HEK293 (cell line): ENCODE measurements at regions not wholly inside any gene's neighbourhood (a gene's known extent, or its start where the extent isn't known, plus 50 kb on each side); places are given as distances from the start of the nearest gene placed in this dataset.

Source experiments
- CTCF ChIA-PET: fragments of 350-600 bp; formaldehyde crosslinking; extraction: SDS; loops from one replicate; lab custom pipeline; 2021; ENCODE audit warnings: antibody characterized with exemption; lab: Yijun Ruan, JAX
- POLR2A ChIA-PET: fragments of 300-600 bp; formaldehyde crosslinking; extraction: SDS; loops from one replicate; lab custom pipeline; 2020; ENCODE audit warnings: antibody characterized with exemption, inconsistent platforms; lab: Yijun Ruan, JAX
- H3K27ac ChIP-seq: fragments of 200-500 bp; sonication (Bioruptor generic); 2 replicates; pipeline ENCODE4 v1.5.1; 2014; ENCODE audit warnings: low read depth, low read length, control low read depth, inconsistent platforms; ENCODE audit errors: extremely low read depth
- H3K36me3 ChIP-seq, 2 experiments: fragments of 200-500 bp in 1 of 2; sonication (Bioruptor generic) in 1 of 2; 1 replicate in 1 of 2; 2 replicates in 1 of 2; pipeline ENCODE4 v1.5.1; 2014 to 2017; ENCODE audit warnings: inconsistent platforms in 2 of 2, low read length in 2 of 2; ENCODE audit not compliant: control insufficient read depth in 2 of 2, insufficient read depth in 1 of 2
- H3K4me1 ChIP-seq: fragments of 200-500 bp; sonication (Bioruptor generic); 2 replicates; pipeline ENCODE4 v1.5.1; 2014; ENCODE audit warnings: mild to moderate bottlenecking, low read length, inconsistent platforms; ENCODE audit not compliant: control insufficient read depth, insufficient read depth
- H3K4me3 ChIP-seq: 2 replicates; pipeline ENCODE4 v1.5.1; 2011; ENCODE audit warnings: low read depth, mild to moderate bottlenecking, control low read depth, low read length, moderate library complexity
- H3K9me3 ChIP-seq: fragments of 200-500 bp; sonication (Bioruptor generic); 2 replicates; pipeline ENCODE4 v1.5.1; 2014; ENCODE audit warnings: low read depth, low read length, inconsistent platforms; ENCODE audit not compliant: control insufficient read depth, insufficient read depth
- EGR2 ChIP-seq: fragments of 450-650 bp; formaldehyde crosslinking; IDR thresholded peaks from 2 replicates; pipeline ENCODE4 v1.5.1; 2016; ENCODE audit warnings: low read depth, missing biosample characterization, missing genetic modification characterization
- KLF10 ChIP-seq: fragments of 450-650 bp; IDR thresholded peaks from 2 replicates; pipeline ENCODE4 v1.5.1; 2018; ENCODE audit warnings: missing biosample characterization, mild to moderate bottlenecking, missing genetic modification characterization
- MYNN ChIP-seq: fragments of 450-650 bp; formaldehyde crosslinking; IDR thresholded peaks from 2 replicates; pipeline ENCODE4 v1.5.1; 2016; ENCODE audit warnings: missing biosample characterization, missing genetic modification characterization, borderline replicate concordance
- PBX3 ChIP-seq: sonication (generic); formaldehyde crosslinking; IDR thresholded peaks from 2 replicates; pipeline ENCODE4 v1.8.1; 2022; ENCODE audit warnings: mild to moderate bottlenecking, moderate library complexity, missing genetic modification reagents
- SCRT2 ChIP-seq: fragments of 450-650 bp; formaldehyde crosslinking; IDR thresholded peaks from 2 replicates; pipeline ENCODE4 v1.5.1; 2016; ENCODE audit warnings: missing biosample characterization, missing genetic modification characterization
- TSHZ1 ChIP-seq: fragments of 450-650 bp; formaldehyde crosslinking; IDR thresholded peaks from 2 replicates; pipeline ENCODE4 v1.5.1; 2016; ENCODE audit warnings: missing biosample characterization, missing genetic modification characterization, borderline replicate concordance
- ZBTB48 ChIP-seq: fragments of 450-650 bp; formaldehyde crosslinking; IDR thresholded peaks from 2 replicates; pipeline ENCODE4 v1.5.1; 2016; ENCODE audit warnings: missing biosample characterization, missing genetic modification characterization
- ZFHX2 ChIP-seq: fragments of 450-650 bp; formaldehyde crosslinking; conservative IDR thresholded peaks from 2 replicates; pipeline ENCODE4 v1.5.1; 2016; ENCODE audit warnings: missing biosample characterization, missing genetic modification characterization
- ZNF112 ChIP-seq: fragments of 450-650 bp; formaldehyde crosslinking; IDR thresholded peaks from 2 replicates; pipeline ENCODE4 v1.5.0; 2017; ENCODE audit warnings: missing biosample characterization, missing genetic modification characterization
- ZNF140 ChIP-seq: fragments of 450-650 bp; formaldehyde crosslinking; IDR thresholded peaks from 2 replicates; pipeline ENCODE4 v1.5.1; 2016; ENCODE audit warnings: missing biosample characterization, missing genetic modification characterization
- ZNF211 ChIP-seq: fragments of 450-650 bp; formaldehyde crosslinking; IDR thresholded peaks from 2 replicates; pipeline ENCODE4 v1.5.1; 2016; ENCODE audit warnings: low read depth, missing biosample characterization, missing genetic modification characterization
- ZNF248 ChIP-seq: fragments of 450-650 bp; formaldehyde crosslinking; IDR thresholded peaks from 2 replicates; pipeline ENCODE4 v1.5.1; 2017; ENCODE audit warnings: missing biosample characterization, missing genetic modification characterization
- ZNF26 ChIP-seq: fragments of 450-650 bp; formaldehyde crosslinking; IDR thresholded peaks from 2 replicates; pipeline ENCODE4 v1.5.1; 2016; ENCODE audit warnings: missing biosample characterization, missing genetic modification characterization
- ZNF335 ChIP-seq: fragments of 450-650 bp; formaldehyde crosslinking; conservative IDR thresholded peaks from 2 replicates; pipeline ENCODE4 v1.5.1; 2016; ENCODE audit warnings: missing biosample characterization, missing genetic modification characterization
- ZNF341 ChIP-seq: fragments of 450-650 bp; formaldehyde crosslinking; IDR thresholded peaks from 2 replicates; pipeline ENCODE4; 2016; ENCODE audit warnings: low read depth, missing biosample characterization, missing genetic modification characterization
- ZNF423 ChIP-seq: fragments of 450-650 bp; formaldehyde crosslinking; IDR thresholded peaks from 2 replicates; pipeline ENCODE4 v1.5.1; 2016; ENCODE audit warnings: missing biosample characterization, missing genetic modification characterization
- ZNF558 ChIP-seq: fragments of 450-650 bp; formaldehyde crosslinking; IDR thresholded peaks from 2 replicates; pipeline ENCODE4 v1.5.1; 2016; ENCODE audit warnings: missing biosample characterization, missing genetic modification characterization
- ZNF585B ChIP-seq: fragments of 450-650 bp; formaldehyde crosslinking; IDR thresholded peaks from 2 replicates; pipeline ENCODE4 v1.5.1; 2016; ENCODE audit warnings: missing biosample characterization, missing genetic modification characterization
- ZNF621 ChIP-seq: fragments of 450-650 bp; formaldehyde crosslinking; IDR thresholded peaks from 2 replicates; pipeline ENCODE4 v1.5.1; 2017; ENCODE audit warnings: missing biosample characterization, missing genetic modification characterization
- TF ChIP-seq, protein P1 (sequence below): fragments of 450-650 bp; formaldehyde crosslinking; IDR thresholded peaks from 2 replicates; pipeline ENCODE4 v1.5.1; 2016; ENCODE audit warnings: missing biosample characterization, missing genetic modification characterization

GRCh38 chr1:214928574-214928973 is 154.0 kb upstream of the KCNK2 start:
- Histone ChIP-seq H3K27ac (no peak overlapping the region), H3K4me1 (no peaks in the 10 kb centered on the region), H3K4me3 (no peak overlapping the region), H3K9me3 (no peaks in the 10 kb centered on the region), H3K36me3 (no peaks in the 10 kb centered on the region)
- TF ChIP-seq ZNF140 (tag by site-specific recombination): no peak
- TF ChIP-seq SCRT2 (tag by site-specific recombination): no peak
- TF ChIP-seq ZFHX2: no peak
- no peak for TF ChIP-seq EGR2 (tag by site-specific recombination)
- TF ChIP-seq ZNF211 (tag by site-specific recombination): no peak
- TF ChIP-seq ZNF423 (tag by site-specific recombination): no peak
- TF ChIP-seq, protein P1, sequence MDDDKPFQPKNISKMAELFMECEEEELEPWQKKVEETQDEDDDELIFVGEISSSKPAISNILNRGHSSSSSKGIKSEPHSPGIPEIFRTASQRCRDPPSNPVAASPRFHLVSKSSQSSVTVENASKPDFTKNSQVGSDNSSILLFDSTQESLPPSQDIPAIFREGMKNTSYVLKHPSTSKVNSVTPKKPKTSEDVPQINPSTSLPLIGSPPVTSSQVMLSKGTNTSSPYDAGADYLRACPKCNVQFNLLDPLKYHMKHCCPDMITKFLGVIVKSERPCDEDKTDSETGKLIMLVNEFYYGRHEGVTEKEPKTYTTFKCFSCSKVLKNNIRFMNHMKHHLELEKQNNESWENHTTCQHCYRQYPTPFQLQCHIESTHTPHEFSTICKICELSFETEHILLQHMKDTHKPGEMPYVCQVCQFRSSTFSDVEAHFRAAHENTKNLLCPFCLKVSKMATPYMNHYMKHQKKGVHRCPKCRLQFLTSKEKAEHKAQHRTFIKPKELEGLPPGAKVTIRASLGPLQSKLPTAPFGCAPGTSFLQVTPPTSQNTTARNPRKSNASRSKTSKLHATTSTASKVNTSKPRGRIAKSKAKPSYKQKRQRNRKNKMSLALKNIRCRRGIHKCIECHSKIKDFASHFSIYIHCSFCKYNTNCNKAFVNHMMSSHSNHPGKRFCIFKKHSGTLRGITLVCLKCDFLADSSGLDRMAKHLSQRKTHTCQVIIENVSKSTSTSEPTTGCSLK: no peak
- no peak for TF ChIP-seq ZBTB48 (tag by site-specific recombination)
- POLR2A ChIA-PET: no interaction called here
- CTCF ChIA-PET: interaction anchor here (1.3 kb wide), 1 partner anchor 598 kb away, joined by 3 read pairs; no protein-coding TSS in a partner anchor

- Histone ChIP-seq H3K27ac (no peak overlapping the region), H3K9me3 (no peaks in the 10 kb centered on the region), H3K4me3 (no peak overlapping the region), H3K4me1 (no peaks in the 10 kb centered on the region), H3K36me3 (no peaks in the 10 kb centered on the region)
- ChIA-PET CTCF (no interaction called here), POLR2A (no interaction called here)
- TF ChIP-seq ZNF558 (tag by site-specific recombination): no peak
- no peak for TF ChIP-seq ZNF26 (tag by site-specific recombination)
- TF ChIP-seq ZNF621: no peak
- TF ChIP-seq ZNF585B (tag by site-specific recombination): no peak
- TF ChIP-seq ZNF112 (tag by site-specific recombination): no peak
- no peak for TF ChIP-seq ZNF335 (tag by site-specific recombination)
- no peak for TF ChIP-seq MYNN (tag by site-specific recombination)
- TF ChIP-seq TSHZ1 (tag by site-specific recombination): no peak
- TF ChIP-seq ZNF341 (tag by site-specific recombination): no peak
- no peak for TF ChIP-seq PBX3 (CRISPR knock-in tag)
- no peak for TF ChIP-seq ZNF248
- no peak for TF ChIP-seq KLF10 (tag by site-specific recombination)
These were observed 149.2 kb upstream of the KCNK2 start for GRCh38 chr1:214933375-214933774.
